ENCODE measurements at regions not wholly inside any gene's neighbourhood (a gene's known extent, or its start where the extent isn't known, plus 50 kb on each side); places are given as distances from the start of the nearest gene placed in this dataset.
"Not testable (repeated sequence)": the region's sequence is repeated elsewhere in the genome, so short reads cannot be mapped to it uniquely, and the experiment has no call there.

DNA sequence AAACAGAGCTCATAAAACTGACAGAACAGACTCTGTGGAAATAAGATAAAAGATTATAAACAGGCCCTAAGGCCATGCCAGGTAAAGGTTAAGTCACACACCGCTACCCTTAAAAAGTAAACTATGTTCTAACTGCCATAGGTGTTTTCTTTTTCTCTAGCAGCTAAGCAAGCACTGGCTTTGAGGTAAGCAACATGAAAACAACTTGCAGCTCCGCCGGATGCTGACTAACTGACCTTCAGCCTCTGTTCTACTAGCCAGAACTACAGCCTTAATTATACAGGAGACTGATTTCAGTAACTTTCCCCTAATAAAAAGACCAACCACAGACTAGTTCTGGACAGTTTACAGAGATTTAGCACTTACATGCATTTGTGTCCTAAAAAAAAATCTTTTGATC lies 708.3 kb downstream of the CCSER2 start:
- DNase-seq: no peak

DNA sequence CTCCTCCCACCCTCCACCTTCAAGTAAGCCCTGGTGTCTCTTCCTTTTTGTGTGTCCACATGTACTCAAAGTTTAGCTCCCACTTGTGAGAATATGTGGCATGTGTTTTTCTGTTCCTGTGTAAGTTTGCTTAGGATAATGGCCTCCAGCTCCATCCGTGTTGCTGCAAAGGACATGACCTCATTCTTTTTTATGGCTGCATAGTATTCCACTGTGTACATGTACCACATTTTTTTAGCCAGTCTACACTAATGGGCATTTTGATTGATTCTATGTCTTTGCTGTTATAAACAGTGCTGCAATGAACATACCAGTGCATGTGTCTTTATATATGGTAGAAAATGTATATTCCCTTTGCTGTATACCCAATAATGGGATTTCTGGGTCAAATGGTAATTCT lies 710.9 kb downstream of the CCSER2 start:
- DNase-seq: no peak

DNA sequence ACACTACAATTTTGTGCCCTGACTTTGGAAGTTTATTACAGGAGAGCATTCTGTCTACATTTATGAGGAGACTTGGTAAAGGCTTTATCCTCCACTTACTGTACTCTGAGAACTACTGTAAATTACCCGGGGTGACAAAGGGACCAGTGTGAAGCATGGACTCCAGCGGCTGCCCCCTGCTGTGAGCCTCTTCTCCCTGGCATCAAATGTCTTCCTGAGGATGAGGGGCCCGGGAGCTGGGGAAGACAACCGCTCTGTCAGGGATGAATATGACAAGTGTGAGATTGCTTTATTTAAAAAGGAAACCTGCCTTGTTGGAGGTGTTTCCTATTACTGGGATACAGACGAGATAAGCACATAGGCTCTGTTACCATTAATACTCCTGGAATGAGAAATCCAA lies 714.8 kb downstream of the CCSER2 start:
- no peak for DNase-seq

DNA sequence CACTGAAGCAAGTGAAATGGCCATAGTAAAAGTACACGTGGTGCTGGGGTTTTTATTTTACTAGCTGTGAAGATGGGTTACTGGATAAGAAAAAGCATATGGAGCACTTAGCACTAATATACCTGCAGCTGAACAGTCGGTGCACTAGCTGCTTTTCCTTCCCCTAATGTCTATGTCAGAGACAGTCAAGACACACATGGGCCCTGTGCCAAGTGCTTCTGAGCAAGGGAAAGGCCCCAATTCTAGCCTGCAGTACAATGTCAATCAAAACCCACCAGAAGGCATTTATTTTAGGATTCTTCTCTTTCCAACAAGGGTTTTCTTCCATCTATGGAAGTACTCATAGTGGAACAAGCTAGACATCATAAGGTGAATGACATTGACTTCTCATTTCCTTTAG lies 716.7 kb downstream of the CCSER2 start:
- no peak for DNase-seq

DNA sequence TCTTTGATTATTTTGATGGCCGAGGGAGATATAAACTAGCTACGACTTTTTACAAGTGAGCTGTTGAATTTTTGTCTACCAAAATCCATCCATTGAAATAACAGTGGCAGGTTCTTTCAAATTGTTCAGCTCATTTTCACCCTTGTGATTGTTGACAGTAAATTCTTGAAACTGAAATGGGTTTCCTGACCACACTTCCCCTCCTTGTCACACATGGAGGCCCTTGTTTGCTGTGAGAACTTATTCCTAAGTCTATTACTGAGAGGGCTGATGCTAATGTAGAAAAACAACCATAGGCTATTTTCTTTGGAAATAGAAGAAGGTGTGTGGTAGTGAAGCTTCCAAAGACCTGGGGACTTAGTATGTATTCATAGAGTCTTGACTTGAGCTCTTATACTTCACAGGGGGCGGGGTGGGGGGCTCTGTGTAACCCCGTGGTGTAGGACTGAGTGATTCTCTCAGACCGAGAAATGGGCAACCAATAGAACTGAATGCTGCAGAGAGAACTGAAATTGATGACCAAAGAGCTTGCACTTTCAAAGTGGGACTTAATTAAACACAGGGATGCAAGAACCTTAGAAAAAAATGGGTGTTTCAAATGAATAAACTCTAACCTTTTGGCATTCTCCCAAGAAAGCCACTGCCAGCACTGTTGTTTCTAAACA lies 718.9 kb downstream of the CCSER2 start:
- DNase-seq: no peak

DNA sequence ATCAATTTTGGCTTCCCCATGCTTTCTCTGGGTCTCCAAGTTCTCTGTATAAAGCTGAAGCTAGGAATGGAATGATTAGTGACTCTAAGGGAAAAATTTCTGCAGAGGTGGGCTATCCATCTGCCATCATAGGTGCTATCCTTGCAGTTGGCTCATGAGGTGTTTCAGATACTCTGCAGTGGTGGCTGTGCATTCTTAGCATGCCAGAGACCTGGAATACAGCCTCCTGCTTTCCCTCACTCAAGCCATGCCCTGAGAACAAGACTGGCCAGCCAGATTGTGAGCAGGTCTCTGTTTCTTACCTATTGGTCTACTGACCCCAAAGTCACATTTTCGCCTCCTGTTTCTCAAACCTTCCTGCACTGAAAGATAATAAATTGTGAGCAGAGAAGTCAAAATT lies 719.6 kb downstream of the CCSER2 start:
- no peak for DNase-seq

DNA sequence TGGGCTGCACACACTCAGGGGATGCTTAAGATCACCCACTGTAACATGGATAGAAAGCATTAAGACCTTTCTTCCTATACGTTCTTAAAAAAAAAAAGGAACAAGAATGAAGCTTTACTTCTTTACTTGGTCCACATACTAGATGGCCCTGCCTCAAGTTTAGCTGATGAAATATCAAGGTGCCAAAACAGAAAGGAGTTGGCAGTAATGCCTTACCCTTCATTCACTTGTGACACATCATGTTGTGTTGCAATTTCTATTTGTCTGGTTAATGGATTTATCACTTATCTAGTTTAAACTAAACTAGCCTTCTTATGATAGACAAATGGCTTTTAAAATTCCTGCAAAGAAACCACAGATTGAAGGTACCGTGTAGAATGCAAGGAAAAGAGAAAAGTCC lies 720.3 kb downstream of the CCSER2 start:
- DNase-seq: no peak

DNA sequence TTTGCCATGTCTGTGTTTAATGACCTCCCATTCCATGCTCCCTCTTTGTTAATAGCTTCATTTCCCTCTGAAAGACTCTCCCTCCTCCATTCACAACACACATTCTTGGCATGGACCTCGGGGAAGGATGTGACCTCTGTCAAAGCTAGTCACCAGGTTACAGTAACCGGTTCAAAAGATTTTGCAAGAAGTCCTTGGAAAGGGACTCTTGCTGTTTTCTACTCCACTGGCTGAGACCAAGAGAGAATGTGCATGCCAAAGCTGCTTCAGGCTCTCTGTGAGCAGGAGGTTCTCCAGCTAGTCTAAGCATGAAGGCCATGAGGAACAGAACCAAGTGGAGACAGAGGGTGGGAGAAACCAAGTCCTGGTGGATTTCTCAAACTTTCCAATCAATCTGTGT lies 732.6 kb downstream of the CCSER2 start:
- no peak for DNase-seq

DNA sequence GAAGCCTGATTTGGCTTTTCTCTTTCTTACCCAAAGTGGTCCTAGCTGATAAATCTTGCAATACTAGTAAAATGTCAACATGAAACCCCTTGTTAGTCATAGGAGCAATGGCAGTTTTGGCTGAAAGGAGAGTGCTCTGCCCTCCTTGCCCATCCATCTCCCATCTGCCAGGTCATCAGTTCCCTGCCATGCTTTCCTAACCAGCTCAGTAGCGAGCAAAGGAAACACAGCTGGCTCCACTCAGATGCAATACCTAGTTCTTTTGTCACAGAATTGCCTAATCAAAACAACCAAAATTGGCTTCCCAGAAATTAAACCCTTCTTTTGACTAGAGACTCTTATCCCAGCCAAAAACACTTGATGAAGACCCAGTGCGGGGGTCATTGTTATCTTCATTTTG lies 733.0 kb downstream of the CCSER2 start:
- no peak for DNase-seq

DNA sequence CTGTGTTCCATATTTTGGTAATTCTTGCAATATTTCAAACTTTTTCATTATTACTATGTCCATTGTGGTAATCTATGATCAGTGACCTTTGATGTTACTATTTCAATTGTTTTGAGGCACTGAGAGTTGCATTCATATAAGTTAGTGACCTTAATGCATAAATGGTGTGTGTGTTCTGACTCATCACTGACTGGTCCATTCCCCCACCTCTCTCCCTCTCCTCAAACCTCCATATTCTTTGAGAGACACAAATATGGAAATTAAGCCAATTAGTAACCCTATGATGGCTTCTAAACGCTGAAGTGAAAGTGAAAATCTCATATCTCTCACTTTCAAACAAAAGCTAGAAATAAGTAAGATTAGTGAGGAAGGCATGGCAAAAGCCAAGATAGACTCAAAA lies 739.6 kb downstream of the CCSER2 start:
- no peak for DNase-seq

DNA sequence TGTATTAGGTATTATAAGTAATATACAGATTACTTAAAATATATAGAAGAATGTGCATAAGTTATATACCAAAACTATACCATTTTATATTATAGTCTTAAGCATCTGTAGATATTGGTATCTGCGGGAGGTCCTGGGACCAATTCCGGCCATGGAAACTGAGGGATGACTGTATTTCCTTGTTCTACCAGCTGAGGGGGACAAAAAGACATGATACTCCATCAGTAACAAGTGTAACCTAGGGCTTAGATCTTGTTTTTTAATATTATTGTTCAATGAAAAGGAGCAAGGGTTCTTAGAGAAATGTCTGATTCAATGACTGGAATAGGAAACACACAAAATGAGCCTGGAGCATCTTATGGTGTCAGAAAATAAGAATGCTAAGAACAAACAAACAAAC lies 752.5 kb downstream of the CCSER2 start:
- DNase-seq: no peak

DNA sequence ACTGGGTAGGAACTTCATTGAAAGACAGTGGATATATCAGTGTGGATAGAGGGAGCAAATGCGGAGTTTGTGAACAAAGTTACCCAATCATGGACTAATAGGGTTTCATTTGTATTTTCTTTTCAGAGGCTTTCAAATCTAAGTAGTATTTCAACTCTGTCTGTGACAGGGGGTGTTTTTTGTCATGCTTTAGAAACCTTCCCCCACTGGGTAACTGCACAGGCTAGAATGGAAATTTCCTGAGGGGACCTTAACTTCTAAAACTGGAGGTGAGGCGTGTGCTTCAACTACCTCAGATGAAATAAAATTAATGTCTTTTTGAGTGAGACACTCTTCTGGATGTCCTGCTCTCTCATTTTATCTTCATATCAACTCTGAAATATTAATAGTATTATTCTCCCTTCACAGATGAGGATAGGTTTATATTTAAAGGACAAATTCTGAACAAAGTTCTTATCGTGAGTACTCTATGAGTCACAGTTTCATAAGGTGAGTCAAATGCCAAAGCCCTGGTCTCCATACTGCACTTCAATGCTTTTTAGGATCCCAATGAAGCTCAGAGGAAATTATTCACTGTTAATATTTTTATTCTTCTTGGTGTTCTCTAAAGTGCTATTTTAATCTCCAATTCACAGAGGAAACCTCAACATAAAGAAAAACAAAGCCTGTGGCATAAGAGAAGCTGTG lies 770.6 kb downstream of the CCSER2 start:
- DNase-seq: no peak

DNA sequence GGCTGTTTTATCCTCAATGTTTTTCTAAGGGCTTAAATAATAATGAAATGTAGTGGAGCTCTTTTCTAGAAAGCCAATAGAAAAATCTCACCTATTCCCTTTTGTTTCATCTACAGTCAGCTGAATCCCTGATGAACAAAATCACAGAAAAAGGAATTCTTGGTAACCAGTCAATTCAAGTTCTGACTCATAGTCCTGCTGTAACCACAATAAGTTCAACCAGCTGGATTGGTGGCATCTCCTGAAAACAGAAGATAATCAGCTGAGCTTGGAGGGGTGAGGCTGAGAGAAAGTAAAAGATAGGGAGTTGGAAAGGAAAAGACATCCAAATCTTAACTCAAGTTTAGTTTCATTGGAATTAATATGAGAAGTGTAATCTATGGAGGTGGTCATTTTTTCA lies 772.1 kb downstream of the CCSER2 start:
- DNase-seq: no peak

DNA sequence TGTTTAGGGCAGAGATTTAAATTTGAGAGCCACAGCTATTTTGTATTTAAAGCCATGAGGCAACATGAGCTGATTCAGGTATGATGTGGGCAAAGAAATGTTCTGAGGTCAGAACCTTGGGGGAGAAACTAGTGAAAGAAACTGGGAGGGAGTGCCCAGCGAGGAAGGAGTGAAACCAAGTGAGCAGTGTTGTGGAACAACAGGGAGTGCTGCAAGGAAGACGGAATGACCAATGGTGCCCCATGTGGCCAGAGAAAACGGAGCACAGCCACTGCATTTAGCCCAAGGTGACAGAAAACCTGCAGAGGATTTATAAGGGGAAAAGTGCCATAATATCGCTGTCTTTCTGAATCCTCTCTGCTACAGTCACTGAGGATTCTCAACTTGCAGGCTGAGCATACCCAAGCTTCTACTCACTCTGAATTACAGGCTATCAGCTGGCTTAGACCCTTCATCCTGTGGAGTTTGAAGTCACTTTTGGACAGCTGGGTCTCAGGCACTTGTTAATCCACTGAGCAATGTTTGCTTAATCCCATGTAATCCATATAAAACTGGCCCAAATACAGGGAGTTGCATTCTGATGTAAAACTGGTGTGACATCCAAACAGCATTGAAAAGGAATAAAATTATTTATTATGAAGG lies 777.3 kb downstream of the CCSER2 start:
- DNase-seq: peak; percentile 50

DNA sequence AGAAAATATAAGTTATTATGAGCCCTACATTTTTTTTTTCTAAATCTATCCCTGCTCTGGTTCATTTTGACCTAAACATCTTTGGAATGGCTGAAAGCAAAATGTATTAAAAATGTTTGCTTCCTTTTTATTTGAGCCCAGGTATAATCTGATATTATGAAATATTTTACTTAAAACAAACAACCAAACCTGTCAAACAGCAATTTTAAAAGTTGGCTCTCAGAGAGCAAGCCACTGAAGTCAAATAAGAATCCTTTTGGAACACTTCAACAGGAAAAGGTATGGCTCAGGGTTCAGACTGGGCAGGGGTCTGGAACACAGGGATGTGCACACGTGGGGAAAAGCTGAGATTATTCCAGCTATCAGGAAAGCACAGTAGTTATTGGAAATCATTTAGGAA lies 782.9 kb downstream of the CCSER2 start:
- DNase-seq: no peak

DNA sequence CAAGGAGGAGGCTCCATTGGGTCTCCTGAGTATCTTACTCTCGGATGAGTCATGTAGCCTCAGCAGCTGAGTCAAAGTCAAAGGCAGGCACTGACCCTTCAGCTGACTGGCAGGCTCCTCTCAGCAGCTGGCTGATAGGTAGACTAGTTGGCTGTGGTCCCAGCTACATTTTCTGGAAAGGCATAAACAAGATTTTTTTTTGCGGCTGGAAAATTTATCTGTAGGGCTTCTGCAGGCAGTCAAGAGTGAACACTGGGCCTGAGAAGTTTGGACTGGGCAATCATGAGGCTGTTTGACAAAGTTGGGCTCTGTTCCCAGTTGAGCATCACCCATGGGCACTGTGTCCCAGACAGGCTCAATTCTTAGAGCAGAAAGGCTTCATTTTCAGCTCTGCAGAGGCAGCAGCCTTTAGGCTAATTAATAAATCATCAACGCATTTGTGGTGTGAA lies 796.2 kb downstream of the CCSER2 start:
- no peak for DNase-seq

DNA sequence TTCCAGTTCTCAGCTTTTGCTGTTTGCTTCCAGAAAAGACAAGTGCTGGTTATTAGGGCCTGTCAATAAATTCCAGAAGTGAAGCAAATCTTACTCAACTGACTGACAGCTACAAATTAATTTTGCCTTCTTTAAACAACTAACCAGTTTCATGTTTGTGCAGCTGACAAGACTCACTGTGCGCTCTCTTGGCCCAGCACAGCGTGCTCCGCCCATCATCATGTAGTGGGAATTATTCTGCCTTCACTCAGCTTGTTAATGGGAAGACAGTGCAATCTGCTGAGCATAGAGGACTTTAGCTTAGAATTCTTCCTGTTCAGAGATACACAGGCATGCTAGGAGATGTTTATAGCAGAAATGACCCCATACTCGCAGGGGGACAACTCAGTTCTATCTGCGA lies 808.9 kb downstream of the CCSER2 start:
- no peak for DNase-seq

DNA sequence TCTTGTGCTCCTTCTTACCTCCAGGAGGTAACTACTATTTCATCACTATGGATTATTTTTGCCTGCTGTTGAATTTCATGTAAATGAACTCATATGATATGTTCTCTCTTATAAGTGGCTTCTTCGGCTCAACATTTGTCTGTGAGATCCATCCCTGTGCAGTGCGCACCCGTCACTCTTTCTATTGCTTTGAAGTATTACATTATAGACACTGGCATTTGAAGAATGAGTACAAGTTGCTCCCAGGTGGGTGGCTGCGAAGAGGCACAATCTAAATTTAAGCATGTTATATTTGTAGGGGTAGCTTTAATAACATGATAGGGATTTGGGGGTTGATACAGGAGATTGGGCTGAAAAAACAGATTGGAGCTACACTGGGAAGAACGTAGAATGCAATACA lies 809.7 kb downstream of the CCSER2 start:
- DNase-seq: no peak

DNA sequence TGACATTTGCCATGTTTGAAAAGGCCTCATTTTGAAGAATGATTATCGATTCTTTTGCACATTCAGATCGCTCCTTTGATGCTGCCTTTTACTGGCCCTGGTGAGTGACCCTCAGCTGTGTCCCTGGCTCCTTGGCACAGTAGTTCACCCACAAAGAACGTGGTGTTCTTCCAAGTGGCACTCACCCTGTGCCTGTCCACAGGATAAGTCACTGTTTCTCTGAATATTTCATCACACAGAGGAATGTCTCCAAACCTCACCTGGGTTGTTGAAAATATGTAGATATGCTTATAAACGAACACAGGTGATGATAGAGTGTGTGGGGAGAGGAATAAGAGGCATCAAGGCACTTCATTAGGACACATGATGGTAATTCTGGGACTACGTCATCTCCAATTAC lies 810.7 kb downstream of the CCSER2 start:
- no peak for DNase-seq

DNA sequence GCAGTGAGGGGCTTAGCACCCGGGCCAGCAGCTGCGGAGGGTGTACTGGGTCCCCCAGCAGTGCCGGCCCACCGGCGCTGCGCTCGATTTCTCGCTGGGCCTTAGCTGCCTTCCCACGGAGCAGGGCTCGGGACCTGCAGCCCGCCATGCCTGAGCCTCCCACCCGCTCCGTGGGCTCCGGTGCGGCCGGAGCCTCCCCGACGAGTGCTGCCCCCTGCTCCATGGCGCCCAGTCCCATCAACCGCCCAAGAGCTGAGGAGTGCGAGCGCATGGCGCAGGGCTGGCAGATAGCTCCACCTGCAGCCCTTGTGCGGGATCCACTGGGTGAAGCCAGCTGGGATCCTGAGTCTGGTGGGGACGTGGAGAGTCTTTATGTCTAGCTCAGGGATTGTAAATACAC lies 813.1 kb downstream of the CCSER2 start:
- DNase-seq: not testable (repeated sequence)

DNA sequence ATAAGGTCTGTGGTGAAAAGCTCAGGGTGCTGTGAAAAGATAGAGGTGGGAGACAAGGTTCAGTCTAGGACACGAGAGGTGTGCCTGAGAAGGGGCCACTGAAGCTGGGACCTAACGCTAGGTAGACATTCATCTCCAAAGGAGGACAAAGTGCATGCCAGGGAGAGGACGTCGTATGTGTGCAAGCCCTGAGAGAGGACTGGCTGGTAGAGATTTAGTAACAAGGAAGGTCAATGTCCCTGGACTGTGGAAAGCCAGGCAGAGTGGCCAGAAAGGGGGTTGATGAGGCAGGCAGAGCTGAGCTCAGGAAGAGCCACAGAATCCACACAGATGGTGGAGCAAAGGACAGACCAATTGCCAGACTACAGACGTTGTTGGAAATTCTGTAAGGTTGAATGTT lies 817.6 kb downstream of the CCSER2 start:
- no peak for DNase-seq

DNA sequence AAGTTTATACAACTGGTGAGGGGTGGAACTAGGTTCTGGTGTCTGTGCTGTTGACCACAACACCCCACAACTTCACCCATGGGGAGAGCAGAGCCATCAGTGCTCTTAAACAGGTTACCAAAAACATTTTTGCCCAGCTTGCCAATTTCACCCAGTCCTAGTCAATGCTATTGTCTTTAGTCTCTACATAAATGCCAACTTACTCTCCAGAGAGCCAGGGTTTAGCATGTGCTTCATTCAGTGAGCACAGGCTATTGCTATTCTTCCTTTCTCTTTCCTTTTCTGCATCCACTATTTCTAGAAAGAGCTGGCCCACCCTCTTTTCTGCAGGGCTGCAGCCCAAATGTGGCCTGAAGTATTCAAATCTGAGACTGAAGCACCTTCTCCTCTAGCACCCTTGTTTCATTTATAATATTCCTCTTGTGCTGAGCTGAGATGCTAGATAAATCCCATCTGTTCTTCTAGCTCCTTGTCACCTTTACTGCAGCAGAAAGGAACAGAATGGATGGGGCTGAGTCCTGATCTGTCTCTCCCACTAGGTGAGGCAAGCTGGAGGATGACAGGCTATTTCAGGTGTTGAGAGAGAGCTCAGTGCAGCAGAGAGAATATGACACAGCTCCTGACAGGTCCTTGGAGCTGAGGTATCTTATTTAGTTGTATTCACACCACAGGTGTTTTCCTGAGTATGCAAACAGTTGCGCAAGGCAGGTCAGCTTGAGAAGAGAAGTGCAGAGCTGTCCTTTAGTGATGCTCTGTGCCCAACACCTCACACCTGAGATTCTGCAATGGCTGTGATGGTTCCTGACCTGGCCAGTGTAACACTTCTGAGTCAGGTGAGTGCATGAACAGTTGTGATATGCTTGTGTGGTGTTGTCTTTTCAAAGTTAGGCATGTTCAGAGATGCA lies 819.2 kb downstream of the CCSER2 start:
- DNase-seq: no peak

Measured in tongue (tissue), 1 donor.